Activated naive CD4-positive, alpha-beta T cell (primary cell): ENCODE measurements at regions not wholly inside any gene's neighbourhood (a gene's known extent, or its start where the extent isn't known, plus 50 kb on each side); places are given as distances from the start of the nearest gene placed in this dataset.
"Not testable (repeated sequence)": the region's sequence is repeated elsewhere in the genome, so short reads cannot be mapped to it uniquely, and the experiment has no call there.

Experiments
- DNase-seq, 4 experiments: peaks; one replicate each; lab custom pipeline; 2025; lab: John Stamatoyannopoulos, UW

GRCh38 chr12:92061061-92061460 is 84.6 kb downstream of the BTG1 start:
- DNase-seq, result no peak

GRCh38 chr12:92059960-92060359 is 85.7 kb downstream of the BTG1 start:
- no peak for DNase-seq

- no peak for DNase-seq
These were observed 87.0 kb downstream of the BTG1 start for GRCh38 chr12:92058664-92059063.

- DNase-seq, result not testable (repeated sequence)
These were observed 88.9 kb downstream of the BTG1 start for GRCh38 chr12:92056756-92057155.

- DNase-seq, result no peak
These were observed 89.4 kb downstream of the BTG1 start for GRCh38 chr12:92056290-92056689.

- peak in 1 of 4 experiments; percentile 26 for DNase-seq
These were observed 89.8 kb downstream of the BTG1 start for GRCh38 chr12:92055877-92056276.

- no peak for DNase-seq
These were observed 94.2 kb downstream of the BTG1 start for GRCh38 chr12:92051441-92051840.

GRCh38 chr12:92049403-92049802 is 96.2 kb downstream of the BTG1 start:
- no peak for DNase-seq

- DNase-seq, result no peak
These were observed 98.2 kb downstream of the BTG1 start for GRCh38 chr12:92047393-92047826.

GRCh38 chr12:92046557-92047392 is 98.9 kb downstream of the BTG1 start:
- no peak for DNase-seq

- no peak for DNase-seq
These were observed 99.8 kb downstream of the BTG1 start for GRCh38 chr12:92045852-92046251.

GRCh38 chr12:92044435-92044834 is 101.2 kb downstream of the BTG1 start:
- DNase-seq, result no peak

GRCh38 chr12:92042791-92043531 is 102.7 kb downstream of the BTG1 start:
- no peak for DNase-seq

GRCh38 chr12:92041742-92042141 is 103.9 kb downstream of the BTG1 start:
- DNase-seq, result no peak

GRCh38 chr12:92039046-92039445 is 106.6 kb downstream of the BTG1 start:
- no peak for DNase-seq

GRCh38 chr12:92038476-92038875 is 107.2 kb downstream of the BTG1 start:
- no peak for DNase-seq

- DNase-seq, result no peak
These were observed 108.7 kb downstream of the BTG1 start for GRCh38 chr12:92036771-92037453.

GRCh38 chr12:92036061-92036620 is 109.5 kb downstream of the BTG1 start:
- no peak for DNase-seq

- DNase-seq, result no peak
These were observed 110.2 kb downstream of the BTG1 start for GRCh38 chr12:92035477-92035876.

GRCh38 chr12:92034858-92035401 is 110.7 kb downstream of the BTG1 start:
- peak in 2 of 4 experiments; percentile 26 to 38 for DNase-seq

GRCh38 chr12:92034083-92034482 is 111.6 kb downstream of the BTG1 start:
- no peak for DNase-seq

GRCh38 chr12:92032965-92033364 is 112.7 kb downstream of the BTG1 start:
- DNase-seq, result no peak
